SH-SY5Y (cell line): ENCODE measurements at regions not wholly inside any gene's neighbourhood (a gene's known extent, or its start where the extent isn't known, plus 50 kb on each side); places are given as distances from the start of the nearest gene placed in this dataset.

Experiments used
- GATA2 ChIP-seq: IDR thresholded peaks from 2 replicates; pipeline ENCODE4 v1.6.1; 2011; ENCODE audit warnings: mild to moderate bottlenecking, low read depth, low read length
- GATA3 ChIP-seq: IDR thresholded peaks from 2 replicates; pipeline ENCODE4 v1.6.1; 2011; ENCODE audit warnings: low read depth, mild to moderate bottlenecking, low read length, moderate library complexity

- no peak for TF ChIP-seq GATA2
- TF ChIP-seq GATA3: no peak
Measured at GRCh38 chr14:94998685-94999084, 158.6 kb downstream of the DICER1 start.
